GM21576 (cell line): ENCODE measurements at regions not wholly inside any gene's neighbourhood (a gene's known extent, or its start where the extent isn't known, plus 50 kb on each side); places are given as distances from the start of the nearest gene placed in this dataset.

ENCODE experiments used
- ATAC-seq: cut with Tn5 transposase; IDR thresholded peaks from one replicate; pipeline ENCODE4 v1.9.1; 2021; ENCODE audit warnings: mild to moderate bottlenecking, moderate library complexity; ENCODE audit not compliant: unreplicated experiment

GRCh38 chr9:1461812-1462211 is 411.7 kb downstream of the DMRT2 start:
- ATAC-seq: no peak

- ATAC-seq: no peak
Measured at GRCh38 chr9:1462626-1463308, 412.6 kb downstream of the DMRT2 start.

GRCh38 chr9:1469996-1470395 is 419.8 kb downstream of the DMRT2 start:
- ATAC-seq: peak; percentile 98

GRCh38 chr9:1473956-1474634 is 423.9 kb downstream of the DMRT2 start:
- no peak for ATAC-seq

- no peak for ATAC-seq
Measured at GRCh38 chr9:1474671-1475070, 424.5 kb downstream of the DMRT2 start.

- peak; percentile 61 for ATAC-seq
Measured at GRCh38 chr9:1490341-1491232, 440.4 kb downstream of the DMRT2 start.

- no peak for ATAC-seq
Measured at GRCh38 chr9:1492156-1492555, 442.0 kb downstream of the DMRT2 start.

- no peak for ATAC-seq
Measured at GRCh38 chr9:1495282-1496030, 445.3 kb downstream of the DMRT2 start.

- ATAC-seq: no peak
Measured at GRCh38 chr9:1505489-1505888, 455.3 kb downstream of the DMRT2 start.

- ATAC-seq: no peak
Measured at GRCh38 chr9:1510712-1511111, 460.6 kb downstream of the DMRT2 start.

GRCh38 chr9:1513105-1513504 is 462.9 kb downstream of the DMRT2 start:
- ATAC-seq: no peak

- no peak for ATAC-seq
Measured at GRCh38 chr9:1514250-1514649, 464.1 kb downstream of the DMRT2 start.

GRCh38 chr9:1514776-1515363 is 464.7 kb downstream of the DMRT2 start:
- no peak for ATAC-seq

GRCh38 chr9:1515557-1515956 is 465.4 kb downstream of the DMRT2 start:
- no peak for ATAC-seq

GRCh38 chr9:1521547-1521946 is 471.4 kb downstream of the DMRT2 start:
- no peak for ATAC-seq

- peak; percentile 78 for ATAC-seq
Measured at GRCh38 chr9:1522219-1522767, 472.1 kb downstream of the DMRT2 start.

GRCh38 chr9:1528456-1528855 is 478.3 kb downstream of the DMRT2 start:
- no peak for ATAC-seq

GRCh38 chr9:1530696-1531095 is 480.5 kb downstream of the DMRT2 start:
- ATAC-seq: no peak

GRCh38 chr9:1531424-1531823 is 481.3 kb downstream of the DMRT2 start:
- ATAC-seq: no peak

GRCh38 chr9:1532171-1532570 is 482.0 kb downstream of the DMRT2 start:
- ATAC-seq: no peak
